Progenitor cell of endocrine pancreas (in vitro differentiated cells): ENCODE measurements at regions not wholly inside any gene's neighbourhood (a gene's known extent, or its start where the extent isn't known, plus 50 kb on each side); places are given as distances from the start of the nearest gene placed in this dataset.

Experiments
- DNase-seq: peaks from one replicate; pipeline ENCODE4 v3.0.0; 2021; ENCODE audit warnings: low spot score; ENCODE audit not compliant: unreplicated experiment
- H3K27ac Mint-ChIP-seq: 2 replicates; pipeline ENCODE4 v1.8.0; 2021; ENCODE audit warnings: mild to moderate bottlenecking, moderate library complexity, mixed read lengths
- H3K27me3 Mint-ChIP-seq: 2 replicates; pipeline ENCODE4 v1.8.0; 2021; ENCODE audit warnings: mixed read lengths
- H3K36me3 Mint-ChIP-seq: 2 replicates; pipeline ENCODE4 v1.8.0; 2022; ENCODE audit warnings: mixed read lengths; ENCODE audit not compliant: insufficient read depth
- H3K4me1 Mint-ChIP-seq: 2 replicates; pipeline ENCODE4 v1.8.0; 2021; ENCODE audit warnings: low read depth, mixed read lengths
- H3K4me3 Mint-ChIP-seq: 2 replicates; pipeline ENCODE4 v1.8.0; 2021; ENCODE audit warnings: low read depth, mild to moderate bottlenecking, moderate library complexity, mixed read lengths
- H3K9me3 Mint-ChIP-seq: 2 replicates; pipeline ENCODE4 v1.8.0; 2021; ENCODE audit warnings: low read depth, mixed read lengths
- TF ChIP-seq, protein P1 (sequence below): fragments of 200-600 bp; sonication (generic); IDR thresholded peaks from one replicate; pipeline ENCODE4 v1.5.0; 2021; ENCODE audit warnings: antibody characterized with exemption, mild to moderate bottlenecking; ENCODE audit not compliant: unreplicated experiment

DNA sequence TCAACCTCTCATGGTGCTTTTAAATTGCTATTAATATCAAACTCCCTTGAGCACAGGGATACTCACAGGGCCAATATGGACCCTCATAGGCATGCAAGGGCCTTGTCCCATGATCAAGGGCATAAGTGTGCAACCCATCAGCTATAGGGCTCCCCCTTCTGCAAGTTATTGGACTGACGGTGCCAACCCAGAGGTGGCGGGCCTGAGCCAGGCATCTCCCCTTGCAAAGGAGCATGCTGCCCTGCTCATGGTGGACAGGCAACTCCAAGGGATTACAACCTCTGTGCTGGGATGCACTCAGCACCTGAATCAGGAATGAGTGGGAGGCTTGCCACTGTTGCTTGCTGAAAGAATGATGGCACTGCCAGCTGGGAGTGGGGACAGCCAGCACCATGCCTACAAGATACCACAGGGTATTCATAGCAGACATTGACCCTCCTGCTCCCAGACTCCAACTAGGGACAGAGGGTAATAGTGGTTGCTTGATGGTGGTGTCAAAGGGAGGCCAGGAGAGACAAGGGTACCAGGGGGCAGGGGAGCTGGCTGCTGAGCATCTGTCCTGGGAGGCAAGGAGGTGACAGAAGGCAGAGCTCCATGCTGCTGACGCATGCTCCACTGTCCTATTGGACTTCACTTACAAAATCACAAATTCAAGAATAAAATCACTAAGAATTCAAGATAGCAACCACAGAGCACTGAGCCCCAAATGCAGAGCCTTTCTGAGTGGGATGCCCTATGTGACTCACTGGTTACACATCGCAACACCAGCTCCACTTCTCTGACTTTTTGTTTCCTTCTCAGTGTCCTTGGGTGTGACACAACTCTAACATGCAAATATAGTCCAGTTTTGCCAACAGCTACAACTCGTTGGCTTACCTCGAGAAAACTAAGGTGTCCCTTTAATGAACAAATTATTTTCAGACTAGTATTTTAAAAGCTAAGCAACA is 157.1 kb upstream of the CCDC150 start:
- Mint-ChIP-seq H3K27me3 (no peaks in the 10 kb centered on the region), H3K4me3 (no peak overlapping the region), H3K4me1 (no peaks in the 10 kb centered on the region), H3K9me3 (no peaks in the 10 kb centered on the region), H3K27ac (no peak overlapping the region), H3K36me3 (no peaks in the 10 kb centered on the region)
- TF ChIP-seq, protein P1, sequence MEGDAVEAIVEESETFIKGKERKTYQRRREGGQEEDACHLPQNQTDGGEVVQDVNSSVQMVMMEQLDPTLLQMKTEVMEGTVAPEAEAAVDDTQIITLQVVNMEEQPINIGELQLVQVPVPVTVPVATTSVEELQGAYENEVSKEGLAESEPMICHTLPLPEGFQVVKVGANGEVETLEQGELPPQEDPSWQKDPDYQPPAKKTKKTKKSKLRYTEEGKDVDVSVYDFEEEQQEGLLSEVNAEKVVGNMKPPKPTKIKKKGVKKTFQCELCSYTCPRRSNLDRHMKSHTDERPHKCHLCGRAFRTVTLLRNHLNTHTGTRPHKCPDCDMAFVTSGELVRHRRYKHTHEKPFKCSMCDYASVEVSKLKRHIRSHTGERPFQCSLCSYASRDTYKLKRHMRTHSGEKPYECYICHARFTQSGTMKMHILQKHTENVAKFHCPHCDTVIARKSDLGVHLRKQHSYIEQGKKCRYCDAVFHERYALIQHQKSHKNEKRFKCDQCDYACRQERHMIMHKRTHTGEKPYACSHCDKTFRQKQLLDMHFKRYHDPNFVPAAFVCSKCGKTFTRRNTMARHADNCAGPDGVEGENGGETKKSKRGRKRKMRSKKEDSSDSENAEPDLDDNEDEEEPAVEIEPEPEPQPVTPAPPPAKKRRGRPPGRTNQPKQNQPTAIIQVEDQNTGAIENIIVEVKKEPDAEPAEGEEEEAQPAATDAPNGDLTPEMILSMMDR, result no peak
- no peak for DNase-seq

DNA sequence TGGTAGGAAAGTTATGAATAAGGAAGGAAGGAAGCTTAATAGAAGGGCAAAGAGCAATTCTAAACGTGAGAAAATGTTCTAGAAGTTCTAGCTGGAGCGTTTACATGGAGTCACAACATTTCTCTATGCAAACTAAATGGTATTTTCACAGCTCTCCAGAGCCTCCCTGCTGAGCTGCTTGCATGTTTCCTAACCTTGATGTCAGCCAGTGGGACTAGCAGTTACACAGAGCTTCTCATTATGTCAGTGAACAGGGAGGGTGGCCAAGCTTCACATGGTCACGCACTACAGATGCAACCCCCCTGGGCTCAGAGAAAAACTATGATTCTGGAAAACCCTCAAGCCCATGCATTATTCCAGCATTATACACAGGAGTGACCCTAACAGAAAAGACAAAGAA is 153.4 kb upstream of the CCDC150 start:
- Mint-ChIP-seq H3K4me1 (no peaks in the 10 kb centered on the region), H3K9me3 (no peaks in the 10 kb centered on the region), H3K27ac (no peak overlapping the region)

DNA sequence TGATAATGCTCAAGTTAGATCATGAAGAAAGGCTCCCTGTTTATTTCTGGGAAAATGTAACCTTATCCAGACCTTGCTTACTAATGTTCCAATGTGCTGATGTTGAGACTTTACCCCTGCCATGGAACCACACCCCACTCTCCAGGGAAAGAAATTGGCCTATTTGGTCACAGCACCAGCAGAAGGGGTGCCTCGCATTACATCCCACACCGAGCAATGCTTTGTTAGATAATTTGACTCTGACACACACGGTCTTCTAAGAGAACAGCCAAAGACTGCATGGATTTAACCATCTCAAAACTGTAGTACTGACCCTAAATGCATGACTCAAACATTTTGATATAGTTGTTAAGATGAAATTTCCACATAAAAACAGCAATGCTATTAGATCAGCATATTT is 152.1 kb upstream of the CCDC150 start:
- no peaks in the 10 kb centered on the region for H3K4me1 Mint-ChIP-seq
- DNase-seq, result no peak
- no peaks in the 10 kb centered on the region for H3K36me3 Mint-ChIP-seq
- H3K27me3 Mint-ChIP-seq, result no peaks in the 10 kb centered on the region
- H3K27ac Mint-ChIP-seq, result no peak overlapping the region
- H3K9me3 Mint-ChIP-seq, result no peaks in the 10 kb centered on the region
- TF ChIP-seq, protein P1, result no peak
- H3K4me3 Mint-ChIP-seq, result no peak overlapping the region

More for the DNA sequence above, 153.4 kb upstream of the CCDC150 start:
- Mint-ChIP-seq H3K27me3 (no peaks in the 10 kb centered on the region), H3K4me3 (no peak overlapping the region), H3K36me3 (no peaks in the 10 kb centered on the region)
- TF ChIP-seq, protein P1, result no peak
- no peak for DNase-seq

DNA sequence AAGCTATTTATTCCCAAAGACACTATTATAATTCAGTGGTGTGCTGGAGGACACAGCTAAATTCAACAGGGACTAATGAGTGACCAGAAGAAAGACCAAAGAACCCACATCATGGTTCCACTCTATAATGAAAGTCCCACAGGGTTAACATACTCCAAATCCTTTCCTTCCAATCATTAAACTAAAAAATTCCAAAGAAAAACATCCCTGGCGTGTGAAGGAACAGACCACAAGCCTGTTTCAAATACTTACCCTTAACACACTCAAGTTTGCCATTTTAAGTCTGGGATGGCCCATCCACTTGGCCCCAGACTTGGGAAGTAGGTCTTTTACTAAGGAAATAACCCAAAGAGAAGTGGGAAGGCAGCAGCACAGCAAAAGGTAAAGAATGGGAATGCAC is 150.1 kb upstream of the CCDC150 start:
- Mint-ChIP-seq H3K27ac (no peak overlapping the region), H3K4me1 (no peaks in the 10 kb centered on the region), H3K9me3 (peaks cover 7% of the 10 kb centered on the region), H3K36me3 (peaks cover 4% of the 10 kb centered on the region), H3K27me3 (no peaks in the 10 kb centered on the region), H3K4me3 (no peak overlapping the region)
- no peak for DNase-seq
- TF ChIP-seq, protein P1, result no peak

DNA sequence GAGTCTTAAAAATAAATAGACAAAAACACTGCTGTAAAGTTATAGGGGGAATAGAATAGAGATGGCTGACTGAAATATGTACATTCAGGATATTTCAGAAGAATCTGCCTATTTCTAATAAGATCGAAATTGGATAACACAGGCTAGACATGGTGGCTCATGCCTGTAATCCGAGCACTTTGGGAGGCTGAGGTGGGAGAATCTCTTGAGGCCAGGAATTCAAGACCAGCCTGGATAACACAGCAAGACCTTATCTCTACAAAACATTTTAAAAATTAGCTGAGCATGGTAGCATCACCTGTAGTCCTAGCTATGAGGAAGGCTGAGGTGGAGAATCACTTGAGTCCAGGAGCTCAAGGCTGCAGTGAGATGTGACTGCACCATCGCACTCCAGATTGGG is 146.6 kb upstream of the CCDC150 start:
- Mint-ChIP-seq H3K4me3 (no peak overlapping the region), H3K27ac (no peak overlapping the region), H3K27me3 (no peaks in the 10 kb centered on the region), H3K4me1 (no peaks in the 10 kb centered on the region), H3K36me3 (peaks cover 4% of the 10 kb centered on the region), H3K9me3 (peaks cover 8% of the 10 kb centered on the region)
- no peak for DNase-seq
- TF ChIP-seq, protein P1, result no peak
